ENCODE measurements at regions not wholly inside any gene's neighbourhood (a gene's known extent, or its start where the extent isn't known, plus 50 kb on each side); places are given as distances from the start of the nearest gene placed in this dataset.
A peak's percentile ranks its signal among the peaks of the same experiment; 100 is the strongest.

DNA sequence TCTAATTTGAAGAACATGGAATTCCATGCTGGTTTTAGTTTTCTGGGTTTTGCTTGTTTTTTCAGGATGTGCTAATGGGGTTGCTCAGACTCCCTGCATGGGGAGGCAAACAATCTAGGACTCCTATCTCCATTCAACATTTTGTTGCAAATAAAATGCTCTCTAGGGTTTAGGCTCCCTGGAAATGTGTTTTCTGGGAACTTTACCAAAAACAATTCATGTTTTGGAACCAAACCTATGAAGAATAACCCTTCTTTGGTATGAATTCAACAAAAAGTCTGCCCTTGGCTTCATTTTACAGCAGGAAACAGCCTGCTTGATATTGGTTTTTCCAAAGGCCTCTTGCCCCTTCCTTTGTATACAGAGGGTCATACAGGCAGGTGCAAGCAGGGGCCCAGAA lies 217.7 kb downstream of the FOXA2 start:
- DNase-seq = no peak

GRCh38 chr20:22354647-22355046 lies 229.7 kb downstream of the FOXA2 start:
- DNase-seq = no peak

- no peak for DNase-seq
Measured at GRCh38 chr20:22353586-22353985, 230.8 kb downstream of the FOXA2 start.

GRCh38 chr20:22352019-22352418 lies 232.4 kb downstream of the FOXA2 start:
- DNase-seq = no peak

- no peak for DNase-seq
Measured at GRCh38 chr20:22350624-22351023, 233.7 kb downstream of the FOXA2 start.

GRCh38 chr20:22348010-22348409 lies 236.4 kb downstream of the FOXA2 start:
- DNase-seq = no peak

DNA sequence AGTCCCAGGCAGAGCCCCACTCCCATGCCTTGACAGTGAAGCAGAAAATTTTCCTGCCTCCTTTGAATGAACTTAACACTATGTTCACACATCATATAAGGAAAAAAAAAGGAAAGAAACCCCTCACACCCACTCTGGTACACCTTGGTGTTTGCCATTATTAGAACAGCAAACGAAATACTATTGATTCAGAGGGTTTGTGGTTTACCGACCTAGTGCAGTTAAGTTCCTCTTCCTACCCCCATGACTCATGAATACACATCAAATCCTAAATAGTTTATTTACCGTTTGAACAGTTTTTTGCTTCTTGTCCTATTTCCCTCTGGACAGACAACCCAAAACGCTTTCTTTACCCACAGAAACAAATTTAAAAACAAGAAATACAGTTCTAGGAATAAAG lies 237.7 kb downstream of the FOXA2 start:
- no peak for DNase-seq

DNA sequence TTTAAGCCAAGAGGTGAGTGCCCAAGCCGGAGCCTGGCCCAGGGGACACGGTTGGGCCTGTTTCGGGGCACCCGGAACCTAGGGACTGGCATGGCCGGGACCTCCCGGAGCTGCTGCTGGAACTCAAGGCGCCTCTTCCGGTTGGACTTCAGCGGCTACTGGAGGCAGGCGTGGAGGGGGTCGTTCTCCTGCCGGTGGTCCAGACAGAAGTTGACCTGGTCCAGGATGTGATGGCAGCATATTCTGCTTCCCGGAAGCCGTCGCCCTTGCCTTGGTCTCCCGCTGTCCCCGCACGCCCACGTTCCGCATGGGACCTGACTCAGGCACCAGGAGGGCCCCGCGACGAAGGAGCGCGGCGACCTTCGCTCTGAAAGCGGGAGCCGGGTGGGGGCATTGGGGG lies 240.8 kb downstream of the FOXA2 start:
- DNase-seq = no peak

DNA sequence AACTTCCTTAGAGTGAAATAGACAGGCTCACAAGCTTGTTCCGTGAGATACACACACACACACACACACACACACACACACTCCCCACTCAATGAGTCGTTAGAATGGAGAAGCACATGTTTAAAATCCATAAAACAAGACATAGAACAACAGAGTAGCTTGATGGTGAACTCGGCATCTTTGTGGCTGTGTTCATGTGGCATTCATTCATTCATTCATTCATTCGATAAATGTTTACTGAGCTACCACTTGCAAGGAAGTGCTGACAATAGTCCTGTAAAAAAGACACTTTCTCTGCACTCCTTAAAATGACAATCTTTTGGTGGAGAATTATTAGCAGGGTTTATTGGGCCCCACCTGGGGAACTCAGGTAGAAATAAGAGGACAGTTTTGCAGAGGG lies 242.0 kb downstream of the FOXA2 start:
- no peak for DNase-seq

DNA sequence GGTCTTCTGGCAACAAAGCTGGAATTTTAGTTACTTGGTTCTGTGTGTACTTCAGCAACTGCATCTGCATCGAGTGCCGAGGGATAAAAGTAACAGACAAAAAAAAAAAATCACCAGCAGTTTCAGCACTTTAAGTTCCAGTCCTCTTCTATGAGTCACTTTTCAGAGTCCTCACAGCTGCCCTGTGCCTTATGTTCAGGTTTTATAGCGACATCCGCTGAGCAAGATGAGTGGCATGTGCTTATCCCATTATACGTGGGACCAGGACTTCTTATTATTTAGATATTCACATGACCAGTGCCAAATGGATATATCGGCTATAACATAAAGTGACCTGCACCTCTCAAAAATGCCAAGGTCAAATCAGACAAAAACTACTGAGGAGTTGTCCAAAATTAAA lies 242.9 kb downstream of the FOXA2 start:
- DNase-seq = no peak

- DNase-seq = no peak
Measured at GRCh38 chr20:22339946-22340345, 244.4 kb downstream of the FOXA2 start.

DNA sequence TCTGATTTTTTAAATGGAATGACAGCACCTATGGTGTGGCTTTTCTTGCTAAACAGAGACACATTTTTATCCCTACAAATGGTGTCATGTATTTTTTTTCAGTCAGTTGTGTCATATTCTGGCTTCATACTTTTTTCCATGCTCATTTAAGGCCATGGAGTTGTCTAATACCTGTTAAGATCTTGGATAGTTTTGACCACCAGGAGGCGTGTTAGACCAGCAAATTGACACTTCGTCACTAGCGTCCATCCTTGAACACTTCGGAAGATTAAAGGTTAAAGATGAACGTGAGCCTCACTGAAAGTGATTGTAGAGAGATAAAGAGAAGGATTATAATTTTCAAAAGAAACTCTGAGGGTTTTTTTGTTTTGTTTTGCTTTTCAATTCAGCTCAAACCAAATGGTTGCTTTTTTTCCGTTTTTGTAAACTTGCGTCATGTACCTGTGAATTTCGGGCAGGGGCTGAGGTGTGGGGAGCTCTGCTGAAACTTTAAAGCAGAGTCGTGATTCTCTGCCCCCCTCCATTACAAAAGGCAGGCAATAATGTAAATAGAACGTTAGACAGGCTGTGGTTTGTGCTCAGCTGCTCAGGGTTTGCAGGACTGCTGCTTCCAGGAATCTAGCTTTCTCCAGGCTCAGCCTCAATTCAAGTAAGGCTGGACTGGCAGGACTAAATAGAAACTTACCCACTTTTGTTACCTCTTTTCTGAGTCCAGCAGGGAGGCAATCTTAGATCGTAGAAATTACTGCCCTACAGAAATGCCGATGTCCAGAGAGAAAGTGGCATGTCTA lies 245.1 kb downstream of the FOXA2 start:
- DNase-seq = peak; percentile 9

- no peak for DNase-seq
Measured at GRCh38 chr20:22338140-22338708, 246.1 kb downstream of the FOXA2 start.

DNA sequence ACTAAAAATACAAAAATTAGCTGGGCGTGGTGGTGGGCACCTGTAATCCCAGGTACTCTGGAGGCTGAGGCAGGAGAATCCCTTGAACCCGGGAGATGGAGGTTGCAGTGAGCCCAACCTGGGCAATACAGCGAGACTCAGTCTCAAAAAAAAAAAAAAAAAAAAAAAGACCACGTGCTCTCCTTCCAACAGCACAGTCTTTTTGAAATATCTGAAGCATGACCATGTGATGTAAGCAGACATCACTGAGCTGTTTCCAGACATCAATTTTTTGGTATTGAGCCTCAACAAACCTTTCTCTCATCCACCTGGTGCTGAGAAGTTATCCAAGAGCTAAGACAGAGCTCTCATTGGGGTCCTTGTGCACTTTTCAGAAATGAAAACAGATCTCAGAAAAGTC lies 249.2 kb downstream of the FOXA2 start:
- no peak for DNase-seq

DNA sequence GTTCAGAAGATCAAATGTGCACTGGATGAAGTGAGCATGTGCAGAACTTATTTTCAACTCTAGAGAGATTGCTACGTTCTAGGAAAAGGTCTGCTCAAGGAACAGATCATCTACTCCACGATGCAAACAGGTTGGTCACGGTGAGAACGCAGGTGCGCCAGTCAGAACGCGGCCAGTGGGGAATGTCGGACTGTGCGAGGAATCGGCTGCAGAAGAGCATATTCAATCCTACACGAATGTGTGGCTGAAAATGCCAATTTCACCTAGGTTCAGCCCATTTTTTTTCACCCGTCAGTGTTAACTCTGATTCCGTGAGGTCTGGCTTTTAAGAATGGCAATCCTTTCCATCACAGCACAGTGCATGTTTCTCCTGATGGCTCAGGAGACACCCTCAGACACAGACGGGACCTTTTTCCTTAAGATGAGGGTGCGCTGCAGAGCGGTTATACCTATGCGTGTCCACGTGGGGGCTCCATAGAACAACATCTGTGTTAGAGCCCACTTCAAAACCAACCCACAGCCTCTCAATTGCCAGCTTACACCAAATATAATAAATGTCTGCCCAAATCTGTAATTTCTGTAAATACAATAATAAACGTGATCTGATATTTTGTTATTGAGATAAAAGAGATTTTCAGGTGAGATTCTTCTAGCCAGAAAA lies 250.4 kb downstream of the FOXA2 start:
- no peak for DNase-seq

GRCh38 chr20:22324505-22324904 lies 259.9 kb downstream of the FOXA2 start:
- DNase-seq = no peak

DNA sequence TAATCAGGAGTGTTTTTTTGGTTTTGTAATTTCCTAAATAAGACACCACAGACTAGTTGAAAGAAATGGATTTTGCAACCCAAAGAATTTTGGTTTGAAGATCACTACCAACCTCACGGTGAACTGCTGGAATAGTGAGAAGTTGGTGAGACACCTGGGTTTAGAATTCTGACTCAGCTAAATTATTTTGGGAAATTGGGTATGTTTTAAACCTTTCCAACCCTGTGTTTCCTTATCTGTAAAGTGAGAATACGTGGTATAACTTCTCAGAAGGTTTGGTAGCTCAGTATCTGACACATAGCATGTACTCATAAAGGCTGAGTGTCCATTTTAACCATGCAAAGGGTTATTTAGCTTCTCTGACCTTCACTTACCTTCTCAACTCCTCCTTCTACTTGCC lies 261.9 kb downstream of the FOXA2 start:
- no peak for DNase-seq

DNA sequence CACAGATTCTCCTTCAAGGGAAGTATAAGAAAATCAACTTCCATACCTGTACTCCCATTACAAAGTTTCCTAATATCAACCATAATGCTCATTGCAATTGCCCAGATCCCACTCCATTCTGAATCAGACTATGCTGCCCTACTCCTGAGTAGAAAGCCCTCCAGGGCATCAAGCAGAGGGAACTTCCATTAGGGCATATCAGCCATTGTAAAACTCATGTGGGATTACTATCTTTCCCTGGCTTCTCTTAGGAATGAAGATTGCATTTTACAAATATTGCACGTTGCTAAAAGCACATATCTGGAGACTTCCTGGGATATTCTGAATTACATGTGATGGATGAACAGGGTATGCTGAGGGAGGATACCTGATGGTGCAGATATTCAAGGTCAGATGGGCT lies 263.2 kb downstream of the FOXA2 start:
- DNase-seq = no peak

- no peak for DNase-seq
Measured at GRCh38 chr20:22320245-22320915, 264.0 kb downstream of the FOXA2 start.

- no peak for DNase-seq
Measured at GRCh38 chr20:22315771-22316170, 268.6 kb downstream of the FOXA2 start.

GRCh38 chr20:22315073-22315472 lies 269.3 kb downstream of the FOXA2 start:
- no peak for DNase-seq

DNA sequence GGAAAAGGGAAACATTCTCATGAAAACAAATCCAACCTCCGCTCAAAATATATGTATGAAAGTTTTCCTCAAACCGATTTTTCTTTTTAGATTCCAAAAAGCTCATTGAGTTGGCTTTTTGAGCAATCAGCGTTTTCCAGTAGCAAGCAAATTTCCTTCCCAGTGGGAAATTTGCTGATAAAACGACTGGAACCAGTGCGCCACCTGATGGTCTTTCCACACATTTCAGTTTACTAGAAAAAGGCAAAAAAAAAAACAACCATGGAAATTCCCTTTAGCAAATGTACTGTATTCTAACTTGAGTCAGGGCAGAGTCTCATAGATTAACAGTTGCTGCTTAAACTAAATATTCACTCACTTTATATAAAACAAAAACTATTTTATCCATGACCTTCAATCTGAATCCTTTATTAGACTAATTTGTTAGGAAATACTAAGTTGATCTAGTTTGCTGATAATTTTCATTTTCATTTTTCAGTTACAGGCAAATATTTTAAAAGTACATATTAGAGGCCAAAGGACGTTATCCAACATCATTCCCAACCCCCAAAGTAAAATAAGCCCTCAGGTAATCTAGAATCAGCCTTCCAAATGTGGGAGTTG lies 271.5 kb downstream of the FOXA2 start:
- DNase-seq = no peak

- DNase-seq = no peak
Measured at GRCh38 chr20:22308934-22309333, 275.4 kb downstream of the FOXA2 start.
